HepG2 (cell line): ENCODE measurements at regions not wholly inside any gene's neighbourhood (a gene's known extent, or its start where the extent isn't known, plus 50 kb on each side); places are given as distances from the start of the nearest gene placed in this dataset.

Source experiments
- ARID3A ChIP-seq: IDR thresholded peaks from 2 replicates; pipeline ENCODE4 v1.6.1; 2012; ENCODE audit warnings: low read depth, low read length, improper control_type of control experiment
- BATF2 ChIP-seq: sonication (generic); formaldehyde crosslinking; IDR thresholded peaks from 2 replicates; pipeline ENCODE4 v1.8.0; 2022; ENCODE audit warnings: mild to moderate bottlenecking, missing genetic modification reagents, moderate library complexity
- CENPBD1 ChIP-seq: sonication (generic); formaldehyde crosslinking; IDR thresholded peaks from 2 replicates; pipeline ENCODE4 v1.8.0; 2022; ENCODE audit warnings: missing genetic modification reagents, low read depth, mild to moderate bottlenecking, borderline replicate concordance
- DZIP1 ChIP-seq: sonication (generic); formaldehyde crosslinking; IDR thresholded peaks from 2 replicates; pipeline ENCODE4 v1.5.0; 2020; ENCODE audit warnings: mild to moderate bottlenecking, missing genetic modification reagents
- GATAD2A ChIP-seq: IDR thresholded peaks from 2 replicates; pipeline ENCODE4 v1.6.1; 2016
- MAFK ChIP-seq, 2 experiments: IDR thresholded peaks in 1 of 2; conservative IDR thresholded peaks in 1 of 2; 2 replicates each; pipeline ENCODE4 v1.6.1; 2011; ENCODE audit warnings: improper control_type of control experiment in 2 of 2, low read length in 2 of 2
- MXD3 ChIP-seq: IDR thresholded peaks from 2 replicates; pipeline ENCODE4 v1.6.1; 2016; ENCODE audit warnings: mild to moderate bottlenecking, missing biosample characterization, missing genetic modification reagents
- PCBP2 ChIP-seq: fragments of 200-400 bp; formaldehyde crosslinking; optimal IDR thresholded peaks from 2 replicates; pipeline ENCODE3; 2018; ENCODE audit warnings: low read length, low read depth; ENCODE audit not compliant: poor library complexity, severe bottlenecking
- ZC3H13 ChIP-seq: sonication (generic); formaldehyde crosslinking; IDR thresholded peaks from 2 replicates; pipeline ENCODE4 v1.8.1; 2023; ENCODE audit warnings: mild to moderate bottlenecking, missing genetic modification reagents, moderate library complexity
- ZNF124 ChIP-seq: sonication (generic); formaldehyde crosslinking; IDR thresholded peaks from 2 replicates; pipeline ENCODE4 v1.4.0; 2020; ENCODE audit warnings: missing genetic modification reagents
- ZNF326 ChIP-seq: sonication (generic); formaldehyde crosslinking; IDR thresholded peaks from 2 replicates; pipeline ENCODE4 v1.4.0; 2020; ENCODE audit warnings: missing genetic modification reagents, borderline replicate concordance
- ZSCAN30 ChIP-seq: sonication (generic); formaldehyde crosslinking; IDR thresholded peaks from 2 replicates; pipeline ENCODE4 v1.5.0; 2020; ENCODE audit warnings: mild to moderate bottlenecking, missing genetic modification reagents

GRCh38 chr10:2966134-2966533 is 101.2 kb upstream of the PFKP start (continued):
- no peak for TF ChIP-seq ARID3A
- no peak for TF ChIP-seq ZSCAN30 (CRISPR knock-in tag)
- TF ChIP-seq BATF2 (CRISPR knock-in tag) = no peak
- TF ChIP-seq GATAD2A = no peak
- TF ChIP-seq MAFK (conservative IDR thresholded peaks at IDR 0.05 in 1 of 2, IDR thresholded peaks at IDR 0.05 in 1 of 2; ENCODE audit: low read length in 2 of 2) = no peak
- no peak for TF ChIP-seq ZC3H13 (CRISPR knock-in tag)
- no peak for TF ChIP-seq PCBP2
- TF ChIP-seq MXD3 (CRISPR knock-in tag) = no peak
- TF ChIP-seq ZNF326 (CRISPR knock-in tag) = no peak
- no peak for TF ChIP-seq ZNF124 (CRISPR knock-in tag)
- no peak for TF ChIP-seq CENPBD1 (CRISPR knock-in tag)
- no peak for TF ChIP-seq DZIP1 (CRISPR knock-in tag)
- TF ChIP-seq, all 625 proteins: peak for 0
